Endothelial cell of umbilical vein (primary cell): ENCODE measurements at regions not wholly inside any gene's neighbourhood (a gene's known extent, or its start where the extent isn't known, plus 50 kb on each side); places are given as distances from the start of the nearest gene placed in this dataset.

Experiments
- BruUV-seq: library from RNA; stranded (reverse); fragments of 400-500 nt; replicated peaks from 2 replicates; lab custom pipeline; 2021; lab: Mats Ljungman, UMichigan
- CTCF ChIA-PET: fragments of 300-600, 350-600 bp; sonication (Branson Sonifier 250); formaldehyde crosslinking; loops from one replicate; lab custom pipeline; 2021; ENCODE audit warnings: antibody characterized with exemption, inconsistent platforms; lab: Charles Lee
- POLR2A ChIA-PET: fragments of 300-600, 350-600 bp; sonication (Branson Sonifier 250); formaldehyde crosslinking; loops from one replicate; lab custom pipeline; 2021; ENCODE audit warnings: antibody characterized with exemption, inconsistent platforms; lab: Charles Lee
- DNase-seq: peaks from one replicate; pipeline ENCODE4 v3.0.0-alpha.2; 2011; ENCODE audit warnings: low read depth, low spot score
- FAIRE-seq: peaks from 2 replicates; lab custom pipeline; 2011; peaks lifted over from hg19 to GRCh38; lab: Jason Lieb, UNC
- H2AFZ ChIP-seq: 2 replicates; pipeline ENCODE4 v1.6.0; 2012; ENCODE audit warnings: low read depth, low read length, control low read depth, inconsistent platforms
- H3K27ac ChIP-seq: 2 replicates; pipeline ENCODE4 v1.5.1; 2011; ENCODE audit warnings: low read depth, mild to moderate bottlenecking, control low read depth, low read length, moderate library complexity; ENCODE audit not compliant: insufficient read depth
- H3K27me3 ChIP-seq, 2 experiments: 2 replicates each; pipeline versions ENCODE4 v1.6.0 to v1.6.1; 2011; ENCODE audit warnings: low read length in 2 of 2, mixed read lengths in 1 of 2; ENCODE audit not compliant: control insufficient read depth in 2 of 2, insufficient read depth in 2 of 2
- H3K36me3 ChIP-seq, 2 experiments: 2 replicates in 1 of 2; 3 replicates in 1 of 2; pipeline ENCODE4 v1.5.1; 2011; ENCODE audit warnings: low read length in 2 of 2, mild to moderate bottlenecking in 1 of 2, moderate library complexity in 1 of 2; ENCODE audit not compliant: control insufficient read depth in 2 of 2, insufficient read depth in 2 of 2; ENCODE audit errors: extremely low read depth in 1 of 2
- H3K4me1 ChIP-seq: 3 replicates; pipeline ENCODE4 v1.5.1; 2011; ENCODE audit warnings: mild to moderate bottlenecking, low read length; ENCODE audit not compliant: control insufficient read depth, insufficient read depth; ENCODE audit errors: extremely low read depth
- H3K4me2 ChIP-seq: 2 replicates; pipeline ENCODE4 v1.6.1; 2011; ENCODE audit warnings: low read length, control low read depth, mixed read lengths; ENCODE audit not compliant: insufficient read depth
- H3K4me3 ChIP-seq, 3 experiments: fragments of 200-600 bp in 1 of 3; sonication (generic), shearing (Covaris generic) in 1 of 3; replicated peaks in 1 of 3; 2 replicates each; pipeline ENCODE4 v1.5.1; 2011 to 2016; ENCODE audit warnings: control low read depth in 3 of 3, low read length in 3 of 3, mild to moderate bottlenecking in 2 of 3, inconsistent platforms in 1 of 3, low read depth in 1 of 3, moderate library complexity in 1 of 3; ENCODE audit not compliant: insufficient read depth in 1 of 3
- H3K79me2 ChIP-seq: 2 replicates; pipeline ENCODE4 v1.6.0; 2012; ENCODE audit warnings: low read length, inconsistent platforms; ENCODE audit not compliant: control insufficient read depth, insufficient read depth
- H3K9ac ChIP-seq: replicated peaks from 2 replicates; pipeline ENCODE3; 2011; ENCODE audit warnings: low read length, control low read depth; ENCODE audit not compliant: insufficient read depth; ENCODE audit errors: extremely low read depth
- H3K9me1 ChIP-seq: replicated peaks from 3 replicates; pipeline ENCODE4 v1.6.0; 2011; ENCODE audit warnings: mild to moderate bottlenecking, low read length; ENCODE audit not compliant: control insufficient read depth, insufficient read depth; ENCODE audit errors: extremely low read depth
- H3K9me3 ChIP-seq: replicated peaks from 2 replicates; pipeline ENCODE4 v1.5.1; 2012; ENCODE audit warnings: low read length, inconsistent platforms; ENCODE audit not compliant: control insufficient read depth, insufficient read depth
- H4K20me1 ChIP-seq: replicated peaks from 2 replicates; pipeline ENCODE3; 2011; ENCODE audit warnings: mild to moderate bottlenecking, low read length; ENCODE audit not compliant: control insufficient read depth, insufficient read depth; ENCODE audit errors: extremely low read depth
- CTCF ChIP-seq, 2 donors: IDR thresholded peaks; 1 replicate in 1 of 2; 2 replicates in 1 of 2; pipeline ENCODE4 v1.5.1; 2011; ENCODE audit warnings: low read length in 2 of 2, mild to moderate bottlenecking in 2 of 2, moderate library complexity in 2 of 2, control low read depth in 1 of 2, inconsistent platforms in 1 of 2, low read depth in 1 of 2; ENCODE audit not compliant: insufficient read depth in 1 of 2; ENCODE audit errors: extremely low read depth in 1 of 2
- EZH2 ChIP-seq: IDR thresholded peaks from 2 replicates; pipeline ENCODE4 v1.6.1; 2012; ENCODE audit warnings: borderline replicate concordance, low read depth, mild to moderate bottlenecking, moderate library complexity, low read length, inconsistent platforms; ENCODE audit not compliant: severe bottlenecking
- FOS ChIP-seq: IDR thresholded peaks from 2 replicates; pipeline ENCODE4 v1.6.1; 2011; ENCODE audit warnings: mild to moderate bottlenecking, low read length, moderate library complexity, borderline replicate concordance; ENCODE audit not compliant: insufficient read depth
- GATA2 ChIP-seq: IDR thresholded peaks from 2 replicates; pipeline ENCODE4 v1.7.0; 2011; ENCODE audit warnings: low read depth, mild to moderate bottlenecking, moderate library complexity, mixed read lengths, low read length; ENCODE audit not compliant: insufficient read length, insufficient read depth
- JUN ChIP-seq: IDR thresholded peaks from 2 replicates; pipeline ENCODE4 v1.6.1; 2011; ENCODE audit warnings: borderline replicate concordance, low read depth; ENCODE audit not compliant: insufficient read length, insufficient read depth
- MAX ChIP-seq: IDR thresholded peaks from 2 replicates; pipeline ENCODE4 v1.6.1; 2011; ENCODE audit not compliant: insufficient read depth, insufficient read length
- MYC ChIP-seq: IDR thresholded peaks from one replicate; pipeline ENCODE4 v1.6.1; 2011; ENCODE audit warnings: mild to moderate bottlenecking, low read depth, low read length
- POLR2A ChIP-seq: IDR thresholded peaks from 2 replicates; pipeline ENCODE4 v1.6.1; 2012; ENCODE audit warnings: low read depth, mild to moderate bottlenecking, control low read depth, low read length
- POLR2AphosphoS5 ChIP-seq: IDR thresholded peaks from 2 replicates; pipeline ENCODE4 v1.6.1; 2012; ENCODE audit warnings: low read depth, mild to moderate bottlenecking, control low read depth, low read length, moderate library complexity; ENCODE audit not compliant: insufficient read depth
- dilution Hi-C: fragments of 300-500 bp; cut with MboI; formaldehyde crosslinking; loops from one replicate; pipeline ENCODE4 v1.15.0; 2019; ENCODE audit warnings: low sequenced_read_pairs; ENCODE audit not compliant: extremely low pct_ligation_motif_present
- intact Hi-C: fragments of 100-400 bp; cut with micrococcal nuclease; formaldehyde crosslinking; loops from one replicate; pipeline ENCODE4 v1.10.0; 2022

DNA sequence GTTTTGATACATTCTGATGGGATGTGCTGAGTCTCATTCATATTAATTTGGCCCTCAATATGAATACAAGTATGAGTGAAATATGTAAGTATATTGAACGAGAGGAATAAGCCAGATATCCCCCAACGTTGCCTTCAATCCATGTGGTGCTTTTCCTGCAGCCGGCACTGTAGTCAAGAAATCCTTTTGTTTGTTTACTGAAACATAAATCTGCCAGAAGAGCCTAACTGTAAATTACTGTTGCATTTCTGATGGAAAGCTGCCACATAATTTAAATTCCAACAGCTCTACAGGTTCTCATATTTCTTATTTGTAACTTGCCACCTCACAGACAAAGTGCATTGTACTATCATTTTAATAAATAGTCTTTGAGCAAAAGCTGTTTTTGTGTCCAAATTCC is 314.0 kb downstream of the KBTBD8 start:
- no peak for FAIRE-seq
- Histone ChIP-seq H3K27me3 (no peaks in the 10 kb centered on the region), H3K9me1 (no peaks in the 10 kb centered on the region), H3K4me1 (no peaks in the 10 kb centered on the region), H3K9me3 (no peaks in the 10 kb centered on the region), H3K4me3 (no peak overlapping the region), H3K79me2 (no peaks in the 10 kb centered on the region), H3K9ac (no peak overlapping the region), H2AFZ (no peak overlapping the region), H4K20me1 (no peaks in the 10 kb centered on the region), H3K27ac (no peak overlapping the region), H3K36me3 (no peaks in the 10 kb centered on the region), H3K4me2 (no peak overlapping the region)
- no peak for TF ChIP-seq MAX
- no peak for TF ChIP-seq EZH2
- no peak for TF ChIP-seq FOS
- no peak for TF ChIP-seq JUN
- TF ChIP-seq MYC = no peak
- TF ChIP-seq POLR2A = no peak
- no peak for TF ChIP-seq CTCF (IDR thresholded peaks at IDR 0.05; ENCODE audit: extremely low read depth in 1 of 2, insufficient read depth in 1 of 2, low read depth in 1 of 2, low read length in 2 of 2)
- TF ChIP-seq GATA2 = no peak
- TF ChIP-seq POLR2AphosphoS5 = no peak
- POLR2A ChIA-PET = no interaction called here
- CTCF ChIA-PET = no interaction called here
- dilution Hi-C loops = no loop called here
- DNase-seq = no peak
- intact Hi-C loops = no loop called here
- BruUV-seq = no TSS peak
